IPS-18a (cell line): ENCODE measurements at regions not wholly inside any gene's neighbourhood (a gene's known extent, or its start where the extent isn't known, plus 50 kb on each side); places are given as distances from the start of the nearest gene placed in this dataset.

Source experiments
- H3K27ac ChIP-seq: one replicate; pipeline ENCODE4 v1.5.1; 2013; ENCODE audit warnings: low read length
- H3K27me3 ChIP-seq: one replicate; pipeline ENCODE4 v1.6.1; 2013; ENCODE audit warnings: mild to moderate bottlenecking, low read length; ENCODE audit not compliant: control insufficient read depth, insufficient read depth
- H3K36me3 ChIP-seq: one replicate; pipeline ENCODE4 v1.6.1; 2013; ENCODE audit warnings: low read depth, low read length; ENCODE audit not compliant: control insufficient read depth
- H3K4me1 ChIP-seq: one replicate; pipeline ENCODE4 v1.6.1; 2013; ENCODE audit warnings: low read depth, low read length; ENCODE audit not compliant: control insufficient read depth
- H3K4me3 ChIP-seq: one replicate; pipeline ENCODE4 v1.5.1; 2013; ENCODE audit warnings: low read length
- H3K9ac ChIP-seq: one replicate; pipeline ENCODE4 v1.6.1; 2013; ENCODE audit warnings: mild to moderate bottlenecking, low read length, moderate library complexity
- H3K9me3 ChIP-seq: one replicate; pipeline ENCODE4 v1.6.1; 2013; ENCODE audit warnings: low read depth, low read length; ENCODE audit not compliant: control insufficient read depth

- Histone ChIP-seq H3K36me3 (peaks cover 31% of the 10 kb centered on the region), H3K27ac (no peak overlapping the region)
Measured at GRCh38 chrX:131741103-131741581, 197.3 kb downstream of the OR13H1 start.

GRCh38 chrX:131745942-131746489 lies 202.1 kb downstream of the OR13H1 start:
- Histone ChIP-seq H3K27ac (no peak overlapping the region), H3K9me3 (peaks cover 18% of the 10 kb centered on the region), H3K4me3 (no peak overlapping the region), H3K9ac (no peak overlapping the region), H3K4me1 (no peaks in the 10 kb centered on the region), H3K27me3 (no peaks in the 10 kb centered on the region), H3K36me3 (peaks cover 55% of the 10 kb centered on the region)

More at GRCh38 chrX:131741103-131741581, 197.3 kb downstream of the OR13H1 start:
- H3K4me3 ChIP-seq = no peak overlapping the region
- H3K9ac ChIP-seq = no peak overlapping the region
- no peaks in the 10 kb centered on the region for H3K27me3 ChIP-seq
- H3K9me3 ChIP-seq = no peaks in the 10 kb centered on the region
- H3K4me1 ChIP-seq = no peaks in the 10 kb centered on the region

GRCh38 chrX:131746491-131746968 lies 202.7 kb downstream of the OR13H1 start:
- Histone ChIP-seq H3K27me3 (no peaks in the 10 kb centered on the region), H3K9ac (no peak overlapping the region), H3K4me3 (no peak overlapping the region), H3K36me3 (peaks cover 57% of the 10 kb centered on the region), H3K27ac (no peak overlapping the region), H3K4me1 (no peaks in the 10 kb centered on the region), H3K9me3 (peaks cover 18% of the 10 kb centered on the region)

- Histone ChIP-seq H3K9me3 (peaks cover 22% of the 10 kb centered on the region), H3K27ac (no peak overlapping the region), H3K36me3 (peaks cover 63% of the 10 kb centered on the region), H3K27me3 (no peaks in the 10 kb centered on the region), H3K4me3 (no peak overlapping the region), H3K9ac (no peak overlapping the region), H3K4me1 (no peaks in the 10 kb centered on the region)
Measured at GRCh38 chrX:131747173-131747572, 203.3 kb downstream of the OR13H1 start.

GRCh38 chrX:131752493-131753198 lies 208.8 kb downstream of the OR13H1 start:
- Histone ChIP-seq H3K36me3 (peaks cover 60% of the 10 kb centered on the region), H3K9ac (no peak overlapping the region), H3K27ac (no peak overlapping the region), H3K4me3 (no peak overlapping the region), H3K9me3 (peaks cover 20% of the 10 kb centered on the region), H3K27me3 (no peaks in the 10 kb centered on the region), H3K4me1 (no peaks in the 10 kb centered on the region)

- no peak overlapping the region for H3K27ac ChIP-seq
- H3K27me3 ChIP-seq = no peaks in the 10 kb centered on the region
- H3K9me3 ChIP-seq = peaks cover 13% of the 10 kb centered on the region
- no peak overlapping the region for H3K4me3 ChIP-seq
- no peak overlapping the region for H3K9ac ChIP-seq
- H3K4me1 ChIP-seq = no peaks in the 10 kb centered on the region
- peaks cover 56% of the 10 kb centered on the region for H3K36me3 ChIP-seq
Measured at GRCh38 chrX:131762802-131763234, 218.9 kb downstream of the OR13H1 start.

- Histone ChIP-seq H3K27me3 (no peaks in the 10 kb centered on the region), H3K27ac (no peak overlapping the region), H3K4me3 (no peak overlapping the region), H3K9ac (no peak overlapping the region), H3K4me1 (no peaks in the 10 kb centered on the region), H3K9me3 (peaks cover 13% of the 10 kb centered on the region), H3K36me3 (peaks cover 64% of the 10 kb centered on the region)
Measured at GRCh38 chrX:131763674-131764073, 219.8 kb downstream of the OR13H1 start.

GRCh38 chrX:131764216-131764615 lies 220.3 kb downstream of the OR13H1 start:
- Histone ChIP-seq H3K27me3 (no peaks in the 10 kb centered on the region), H3K9ac (no peak overlapping the region), H3K9me3 (peaks cover 15% of the 10 kb centered on the region), H3K27ac (no peak overlapping the region), H3K36me3 (peaks cover 66% of the 10 kb centered on the region), H3K4me1 (no peaks in the 10 kb centered on the region), H3K4me3 (no peak overlapping the region)

- Histone ChIP-seq H3K9ac (no peak overlapping the region), H3K9me3 (peaks cover 19% of the 10 kb centered on the region), H3K4me3 (no peak overlapping the region), H3K27me3 (no peaks in the 10 kb centered on the region), H3K36me3 (peaks cover 71% of the 10 kb centered on the region), H3K4me1 (no peaks in the 10 kb centered on the region), H3K27ac (no peak overlapping the region)
Measured at GRCh38 chrX:131778269-131779218, 234.7 kb downstream of the OR13H1 start.

- no peak overlapping the region for H3K9ac ChIP-seq
- H3K27ac ChIP-seq = no peak overlapping the region
- H3K36me3 ChIP-seq = peaks cover 79% of the 10 kb centered on the region
- no peaks in the 10 kb centered on the region for H3K27me3 ChIP-seq
- no peak overlapping the region for H3K4me3 ChIP-seq
- no peaks in the 10 kb centered on the region for H3K4me1 ChIP-seq
- H3K9me3 ChIP-seq = peaks cover 19% of the 10 kb centered on the region
Measured at GRCh38 chrX:131779306-131779705, 235.4 kb downstream of the OR13H1 start.

GRCh38 chrX:131779741-131780140 lies 235.9 kb downstream of the OR13H1 start:
- Histone ChIP-seq H3K36me3 (peaks cover 76% of the 10 kb centered on the region), H3K27ac (no peak overlapping the region), H3K4me3 (no peak overlapping the region), H3K27me3 (no peaks in the 10 kb centered on the region), H3K9me3 (peaks cover 15% of the 10 kb centered on the region), H3K4me1 (no peaks in the 10 kb centered on the region), H3K9ac (no peak overlapping the region)
